ENCODE measurements at regions not wholly inside any gene's neighbourhood (a gene's known extent, or its start where the extent isn't known, plus 50 kb on each side); places are given as distances from the start of the nearest gene placed in this dataset.

GRCh38 chrX:142655507-142655906 is 370.2 kb upstream of the SPANXN4 start:
- no peak for TF ChIP-seq CTCF (IDR thresholded peaks at IDR 0.05)
- no peak for TF ChIP-seq POLR2AphosphoS5 (IDR thresholded peaks at IDR 0.05; ENCODE audit: low read depth, low read length)
- TF ChIP-seq SIN3A (IDR thresholded peaks at IDR 0.05; ENCODE audit: borderline replicate concordance, insufficient read depth, low read depth, low read length): no peak
